Chondrocyte (in vitro differentiated cells): ENCODE measurements at regions not wholly inside any gene's neighbourhood (a gene's known extent, or its start where the extent isn't known, plus 50 kb on each side); places are given as distances from the start of the nearest gene placed in this dataset.

Source experiments
- DNase-seq: peaks from one replicate; pipeline ENCODE4 v3.0.0; 2021; ENCODE audit warnings: mixed read lengths, low spot score
- H3K27ac Mint-ChIP-seq: one replicate; pipeline ENCODE4 v1.8.0; 2021; ENCODE audit warnings: mild to moderate bottlenecking, moderate library complexity, mixed read lengths; ENCODE audit not compliant: unreplicated experiment
- H3K27me3 Mint-ChIP-seq: 2 replicates; pipeline ENCODE4 v1.8.0; 2021; ENCODE audit warnings: low read depth, mixed read lengths
- H3K36me3 Mint-ChIP-seq: 2 replicates; pipeline ENCODE4 v1.8.0; 2021; ENCODE audit warnings: low read depth, mixed read lengths
- H3K4me1 Mint-ChIP-seq: 2 replicates; pipeline ENCODE4 v1.8.0; 2021; ENCODE audit warnings: low read depth, mild to moderate bottlenecking, mixed read lengths
- H3K4me3 Mint-ChIP-seq: one replicate; pipeline ENCODE4 v1.8.0; 2021; ENCODE audit warnings: mild to moderate bottlenecking, moderate library complexity, mixed read lengths; ENCODE audit not compliant: unreplicated experiment
- H3K9me3 Mint-ChIP-seq: 2 replicates; pipeline ENCODE4 v1.8.0; 2021; ENCODE audit warnings: low read depth, mixed read lengths
- CTCF ChIP-seq: fragments of 200-600 bp; sonication (generic); IDR thresholded peaks from 2 replicates; pipeline ENCODE4 v1.5.0; 2021; ENCODE audit warnings: antibody characterized with exemption, mild to moderate bottlenecking, moderate library complexity

GRCh38 chrX:22445880-22446279 is 173.2 kb downstream of the CBLL2 start:
- Mint-ChIP-seq H3K9me3 (peaks cover 24% of the 10 kb centered on the region), H3K4me1 (no peaks in the 10 kb centered on the region), H3K36me3 (peaks cover 2% of the 10 kb centered on the region), H3K27me3 (no peaks in the 10 kb centered on the region), H3K4me3 (no peak overlapping the region), H3K27ac (no peak overlapping the region)
- TF ChIP-seq CTCF = no peak
- no peak for DNase-seq

- TF ChIP-seq CTCF = no peak
- DNase-seq = no peak
- Mint-ChIP-seq H3K4me1 (no peaks in the 10 kb centered on the region), H3K4me3 (no peak overlapping the region), H3K27ac (no peak overlapping the region), H3K27me3 (no peaks in the 10 kb centered on the region), H3K36me3 (no peaks in the 10 kb centered on the region), H3K9me3 (no peaks in the 10 kb centered on the region)
These were observed 190.2 kb downstream of the CBLL2 start for GRCh38 chrX:22462959-22463358.

- H3K27me3 Mint-ChIP-seq = peaks cover 2% of the 10 kb centered on the region
- H3K9me3 Mint-ChIP-seq = peaks cover 3% of the 10 kb centered on the region
- DNase-seq = no peak
- H3K4me3 Mint-ChIP-seq = no peak overlapping the region
- H3K36me3 Mint-ChIP-seq = peaks cover 1% of the 10 kb centered on the region
- H3K4me1 Mint-ChIP-seq = peaks cover 10% of the 10 kb centered on the region
- H3K27ac Mint-ChIP-seq = no peak overlapping the region
- TF ChIP-seq CTCF = no peak
These were observed 194.9 kb downstream of the CBLL2 start for GRCh38 chrX:22467571-22467970.

- peak; percentile 31 for TF ChIP-seq CTCF
- Mint-ChIP-seq H3K27ac (peak overlapping the region; percentile 63), H3K36me3 (peaks cover 7% of the 10 kb centered on the region), H3K9me3 (peaks cover 33% of the 10 kb centered on the region), H3K27me3 (no peaks in the 10 kb centered on the region), H3K4me1 (peaks cover 27% of the 10 kb centered on the region), H3K4me3 (no peak overlapping the region)
- no peak for DNase-seq
These were observed 208.7 kb downstream of the CBLL2 start for GRCh38 chrX:22481436-22481835.

- Mint-ChIP-seq H3K27me3 (no peaks in the 10 kb centered on the region), H3K36me3 (no peaks in the 10 kb centered on the region), H3K9me3 (peaks cover 7% of the 10 kb centered on the region), H3K4me1 (peaks cover 14% of the 10 kb centered on the region), H3K27ac (no peak overlapping the region), H3K4me3 (no peak overlapping the region)
- DNase-seq = no peak
- no peak for TF ChIP-seq CTCF
These were observed 213.6 kb downstream of the CBLL2 start for GRCh38 chrX:22486296-22486695.
